GM21737 (cell line): ENCODE measurements at regions not wholly inside any gene's neighbourhood (a gene's known extent, or its start where the extent isn't known, plus 50 kb on each side); places are given as distances from the start of the nearest gene placed in this dataset.
A peak's percentile ranks its signal among the peaks of the same experiment; 100 is the strongest.

Experiments used
- ATAC-seq: cut with Tn5 transposase; IDR thresholded peaks from one replicate; pipeline ENCODE4 v1.9.1; 2021; ENCODE audit warnings: mild to moderate bottlenecking, moderate library complexity; ENCODE audit not compliant: unreplicated experiment

GRCh38 chr14:49970474-49971147, 77.7 kb downstream of the ARF6 start:
- no peak for ATAC-seq

GRCh38 chr14:49971156-49972130, 78.6 kb downstream of the ARF6 start:
- peak; percentile 83 for ATAC-seq

- ATAC-seq: no peak
Observed at GRCh38 chr14:49972131-49972671, 79.3 kb downstream of the ARF6 start.

- ATAC-seq: no peak
Observed at GRCh38 chr14:49972823-49973222, 79.9 kb downstream of the ARF6 start.

GRCh38 chr14:49975276-49975675, 82.4 kb downstream of the ARF6 start:
- ATAC-seq: no peak

- ATAC-seq: no peak
Observed at GRCh38 chr14:49975799-49976198, 82.9 kb downstream of the ARF6 start.

GRCh38 chr14:49977126-49977841, 84.4 kb downstream of the ARF6 start:
- ATAC-seq: peak; percentile 58

- no peak for ATAC-seq
Observed at GRCh38 chr14:49980027-49980426, 87.1 kb downstream of the ARF6 start.

- ATAC-seq: no peak
Observed at GRCh38 chr14:49982082-49982481, 89.2 kb downstream of the ARF6 start.

- ATAC-seq: no peak
Observed at GRCh38 chr14:49982501-49982951, 89.6 kb downstream of the ARF6 start.

GRCh38 chr14:49984424-49984823, 91.5 kb downstream of the ARF6 start:
- ATAC-seq: no peak

GRCh38 chr14:49986343-49987014, 93.6 kb downstream of the ARF6 start:
- ATAC-seq: no peak

GRCh38 chr14:49988080-49988990, 95.5 kb downstream of the ARF6 start:
- no peak for ATAC-seq

- no peak for ATAC-seq
Observed at GRCh38 chr14:49989966-49990365, 97.1 kb downstream of the ARF6 start.

- ATAC-seq: no peak
Observed at GRCh38 chr14:49991491-49991890, 98.6 kb downstream of the ARF6 start.

GRCh38 chr14:49992036-49992435, 99.2 kb downstream of the ARF6 start:
- no peak for ATAC-seq

GRCh38 chr14:49992448-49992847, 99.6 kb downstream of the ARF6 start:
- no peak for ATAC-seq

- ATAC-seq: peak; percentile 73
Observed at GRCh38 chr14:49992901-49993339, 100.0 kb downstream of the ARF6 start.

GRCh38 chr14:49993565-49993964, 100.7 kb downstream of the ARF6 start:
- no peak for ATAC-seq
